Endothelial cell of umbilical vein (primary cell): ENCODE measurements at regions not wholly inside any gene's neighbourhood (a gene's known extent, or its start where the extent isn't known, plus 50 kb on each side); places are given as distances from the start of the nearest gene placed in this dataset.

ENCODE experiments used
- BruUV-seq: library from RNA; stranded (reverse); fragments of 400-500 nt; replicated peaks from 2 replicates; lab custom pipeline; 2021; lab: Mats Ljungman, UMichigan
- CTCF ChIA-PET: fragments of 300-600, 350-600 bp; sonication (Branson Sonifier 250); formaldehyde crosslinking; loops from one replicate; lab custom pipeline; 2021; ENCODE audit warnings: antibody characterized with exemption, inconsistent platforms; lab: Charles Lee
- POLR2A ChIA-PET: fragments of 300-600, 350-600 bp; sonication (Branson Sonifier 250); formaldehyde crosslinking; loops from one replicate; lab custom pipeline; 2021; ENCODE audit warnings: antibody characterized with exemption, inconsistent platforms; lab: Charles Lee
- DNase-seq: peaks from one replicate; pipeline ENCODE4 v3.0.0-alpha.2; 2011; ENCODE audit warnings: low read depth, low spot score
- FAIRE-seq: peaks from 2 replicates; lab custom pipeline; 2011; peaks lifted over from hg19 to GRCh38; lab: Jason Lieb, UNC
- H2AFZ ChIP-seq: 2 replicates; pipeline ENCODE4 v1.6.0; 2012; ENCODE audit warnings: low read depth, low read length, control low read depth, inconsistent platforms
- H3K27ac ChIP-seq: 2 replicates; pipeline ENCODE4 v1.5.1; 2011; ENCODE audit warnings: low read depth, mild to moderate bottlenecking, control low read depth, low read length, moderate library complexity; ENCODE audit not compliant: insufficient read depth
- H3K27me3 ChIP-seq, 2 experiments: 2 replicates each; pipeline versions ENCODE4 v1.6.0 to v1.6.1; 2011; ENCODE audit warnings: low read length in 2 of 2, mixed read lengths in 1 of 2; ENCODE audit not compliant: control insufficient read depth in 2 of 2, insufficient read depth in 2 of 2
- H3K36me3 ChIP-seq, 2 experiments: 2 replicates in 1 of 2; 3 replicates in 1 of 2; pipeline ENCODE4 v1.5.1; 2011; ENCODE audit warnings: low read length in 2 of 2, mild to moderate bottlenecking in 1 of 2, moderate library complexity in 1 of 2; ENCODE audit not compliant: control insufficient read depth in 2 of 2, insufficient read depth in 2 of 2; ENCODE audit errors: extremely low read depth in 1 of 2
- H3K4me1 ChIP-seq: 3 replicates; pipeline ENCODE4 v1.5.1; 2011; ENCODE audit warnings: mild to moderate bottlenecking, low read length; ENCODE audit not compliant: control insufficient read depth, insufficient read depth; ENCODE audit errors: extremely low read depth
- H3K4me2 ChIP-seq: 2 replicates; pipeline ENCODE4 v1.6.1; 2011; ENCODE audit warnings: low read length, control low read depth, mixed read lengths; ENCODE audit not compliant: insufficient read depth
- H3K4me3 ChIP-seq, 3 experiments: fragments of 200-600 bp in 1 of 3; sonication (generic), shearing (Covaris generic) in 1 of 3; replicated peaks in 1 of 3; 2 replicates each; pipeline ENCODE4 v1.5.1; 2011 to 2016; ENCODE audit warnings: control low read depth in 3 of 3, low read length in 3 of 3, mild to moderate bottlenecking in 2 of 3, inconsistent platforms in 1 of 3, low read depth in 1 of 3, moderate library complexity in 1 of 3; ENCODE audit not compliant: insufficient read depth in 1 of 3
- H3K79me2 ChIP-seq: 2 replicates; pipeline ENCODE4 v1.6.0; 2012; ENCODE audit warnings: low read length, inconsistent platforms; ENCODE audit not compliant: control insufficient read depth, insufficient read depth
- H3K9ac ChIP-seq: replicated peaks from 2 replicates; pipeline ENCODE3; 2011; ENCODE audit warnings: low read length, control low read depth; ENCODE audit not compliant: insufficient read depth; ENCODE audit errors: extremely low read depth
- H3K9me1 ChIP-seq: replicated peaks from 3 replicates; pipeline ENCODE4 v1.6.0; 2011; ENCODE audit warnings: mild to moderate bottlenecking, low read length; ENCODE audit not compliant: control insufficient read depth, insufficient read depth; ENCODE audit errors: extremely low read depth
- H3K9me3 ChIP-seq: replicated peaks from 2 replicates; pipeline ENCODE4 v1.5.1; 2012; ENCODE audit warnings: low read length, inconsistent platforms; ENCODE audit not compliant: control insufficient read depth, insufficient read depth
- H4K20me1 ChIP-seq: replicated peaks from 2 replicates; pipeline ENCODE3; 2011; ENCODE audit warnings: mild to moderate bottlenecking, low read length; ENCODE audit not compliant: control insufficient read depth, insufficient read depth; ENCODE audit errors: extremely low read depth
- EZH2 ChIP-seq: IDR thresholded peaks from 2 replicates; pipeline ENCODE4 v1.6.1; 2012; ENCODE audit warnings: borderline replicate concordance, low read depth, mild to moderate bottlenecking, moderate library complexity, low read length, inconsistent platforms; ENCODE audit not compliant: severe bottlenecking
- FOS ChIP-seq: IDR thresholded peaks from 2 replicates; pipeline ENCODE4 v1.6.1; 2011; ENCODE audit warnings: mild to moderate bottlenecking, low read length, moderate library complexity, borderline replicate concordance; ENCODE audit not compliant: insufficient read depth
- GATA2 ChIP-seq: IDR thresholded peaks from 2 replicates; pipeline ENCODE4 v1.7.0; 2011; ENCODE audit warnings: low read depth, mild to moderate bottlenecking, moderate library complexity, mixed read lengths, low read length; ENCODE audit not compliant: insufficient read length, insufficient read depth
- JUN ChIP-seq: IDR thresholded peaks from 2 replicates; pipeline ENCODE4 v1.6.1; 2011; ENCODE audit warnings: borderline replicate concordance, low read depth; ENCODE audit not compliant: insufficient read length, insufficient read depth
- MYC ChIP-seq: IDR thresholded peaks from one replicate; pipeline ENCODE4 v1.6.1; 2011; ENCODE audit warnings: mild to moderate bottlenecking, low read depth, low read length
- POLR2A ChIP-seq: IDR thresholded peaks from 2 replicates; pipeline ENCODE4 v1.6.1; 2012; ENCODE audit warnings: low read depth, mild to moderate bottlenecking, control low read depth, low read length
- POLR2AphosphoS5 ChIP-seq: IDR thresholded peaks from 2 replicates; pipeline ENCODE4 v1.6.1; 2012; ENCODE audit warnings: low read depth, mild to moderate bottlenecking, control low read depth, low read length, moderate library complexity; ENCODE audit not compliant: insufficient read depth
- dilution Hi-C: fragments of 300-500 bp; cut with MboI; formaldehyde crosslinking; loops from one replicate; pipeline ENCODE4 v1.15.0; 2019; ENCODE audit warnings: low sequenced_read_pairs; ENCODE audit not compliant: extremely low pct_ligation_motif_present
- intact Hi-C: fragments of 100-400 bp; cut with micrococcal nuclease; formaldehyde crosslinking; loops from one replicate; pipeline ENCODE4 v1.10.0; 2022
- TF ChIP-seq, protein P1 (sequence below): IDR thresholded peaks from 2 replicates; pipeline ENCODE4 v1.6.1; 2011; ENCODE audit not compliant: insufficient read depth, insufficient read length
- TF ChIP-seq, protein P2 (sequence below), 2 donors: IDR thresholded peaks; 1 replicate in 1 of 2; 2 replicates in 1 of 2; pipeline ENCODE4 v1.5.1; 2011; ENCODE audit warnings: low read length in 2 of 2, mild to moderate bottlenecking in 2 of 2, moderate library complexity in 2 of 2, control low read depth in 1 of 2, inconsistent platforms in 1 of 2, low read depth in 1 of 2; ENCODE audit not compliant: insufficient read depth in 1 of 2; ENCODE audit errors: extremely low read depth in 1 of 2

DNA sequence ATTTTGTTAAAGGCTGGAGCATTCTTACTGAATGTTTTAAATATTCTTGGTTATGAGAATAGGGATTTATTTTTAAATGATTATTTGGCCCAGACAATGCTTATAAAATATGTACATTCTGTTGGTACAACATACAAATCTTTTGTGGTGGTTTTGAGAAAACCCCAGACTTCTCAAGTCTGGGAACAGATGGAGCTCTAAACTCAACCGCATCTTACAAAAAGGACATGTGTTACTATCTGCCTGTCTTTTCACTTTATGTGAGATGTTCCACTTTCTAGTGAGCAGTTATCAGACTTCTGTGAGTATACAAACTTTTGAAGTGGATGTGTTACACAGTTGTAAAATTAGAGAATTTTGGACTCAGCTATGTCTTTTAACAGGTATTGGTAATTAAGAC lies 135.5 kb upstream of the RBMS3 start:
- H3K27ac ChIP-seq, result no peak overlapping the region
- H3K4me2 ChIP-seq, result no peak overlapping the region
- H2AFZ ChIP-seq, result no peak overlapping the region
- no peaks in the 10 kb centered on the region for H3K9me3 ChIP-seq
- H3K4me1 ChIP-seq, result peaks cover 20% of the 10 kb centered on the region
- DNase-seq, result no peak
- intact Hi-C loops (loop anchor here (2.0 kb wide), 1 partner anchor 135 kb away; the partner anchor contains the start of gene RBMS3), dilution Hi-C loops (no loop called here)
- no peak for FAIRE-seq
- H3K9me1 ChIP-seq, result no peaks in the 10 kb centered on the region
- ChIA-PET POLR2A (no interaction called here), CTCF (interaction anchor here (0.7 to 1.8 kb wide), 7 partner anchors 15 to 230 kb away, joined by 3 to 7 read pairs (median 3); no protein-coding TSS in a partner anchor)
- no peak overlapping the region for H3K9ac ChIP-seq
- no peaks in the 10 kb centered on the region for H4K20me1 ChIP-seq
- no peaks in the 10 kb centered on the region for H3K36me3 ChIP-seq
- TF ChIP-seq JUN, result no peak
- no peaks in the 10 kb centered on the region for H3K79me2 ChIP-seq
- H3K27me3 ChIP-seq, result no peaks in the 10 kb centered on the region
- H3K4me3 ChIP-seq, result no peak overlapping the region
- BruUV-seq, result no TSS peak

DNA sequence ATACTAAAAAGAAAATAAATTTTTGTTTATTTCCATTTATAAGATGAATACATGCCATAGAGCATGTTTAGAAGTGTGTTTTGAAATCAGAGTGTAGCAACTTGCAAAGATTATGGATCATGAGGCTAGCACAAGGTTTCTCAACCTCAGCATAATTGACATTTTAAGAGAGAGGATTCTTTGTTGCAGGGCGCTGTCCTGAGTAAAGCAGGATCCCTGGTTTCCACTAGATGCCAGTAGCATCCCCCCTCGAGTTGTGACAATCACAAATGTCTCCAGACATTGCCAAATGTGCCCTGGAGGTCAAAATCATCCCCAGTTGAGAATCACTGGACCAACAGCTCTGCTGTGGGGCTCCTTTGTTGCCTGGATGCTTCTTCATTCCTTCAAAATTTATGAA lies 128.5 kb upstream of the RBMS3 start:
- ChIA-PET CTCF (interaction anchor here (1.1 kb wide), 1 partner anchor 14 kb away, joined by 3 read pairs; no protein-coding TSS in a partner anchor), POLR2A (no interaction called here)
- H3K79me2 ChIP-seq, result no peaks in the 10 kb centered on the region
- no peak overlapping the region for H2AFZ ChIP-seq
- H3K36me3 ChIP-seq, result no peaks in the 10 kb centered on the region
- H3K4me1 ChIP-seq, result no peaks in the 10 kb centered on the region
- DNase-seq (no peak), FAIRE-seq (no peak)
- H3K27ac ChIP-seq, result no peak overlapping the region
- no peaks in the 10 kb centered on the region for H3K9me1 ChIP-seq
- TF ChIP-seq EZH2 (no peak), FOS (no peak), POLR2A (no peak), MYC (no peak), JUN (no peak), GATA2 (no peak), POLR2AphosphoS5 (no peak)
- TF ChIP-seq, protein P1, sequence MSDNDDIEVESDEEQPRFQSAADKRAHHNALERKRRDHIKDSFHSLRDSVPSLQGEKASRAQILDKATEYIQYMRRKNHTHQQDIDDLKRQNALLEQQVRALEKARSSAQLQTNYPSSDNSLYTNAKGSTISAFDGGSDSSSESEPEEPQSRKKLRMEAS, result no peak
- TF ChIP-seq, protein P2, sequence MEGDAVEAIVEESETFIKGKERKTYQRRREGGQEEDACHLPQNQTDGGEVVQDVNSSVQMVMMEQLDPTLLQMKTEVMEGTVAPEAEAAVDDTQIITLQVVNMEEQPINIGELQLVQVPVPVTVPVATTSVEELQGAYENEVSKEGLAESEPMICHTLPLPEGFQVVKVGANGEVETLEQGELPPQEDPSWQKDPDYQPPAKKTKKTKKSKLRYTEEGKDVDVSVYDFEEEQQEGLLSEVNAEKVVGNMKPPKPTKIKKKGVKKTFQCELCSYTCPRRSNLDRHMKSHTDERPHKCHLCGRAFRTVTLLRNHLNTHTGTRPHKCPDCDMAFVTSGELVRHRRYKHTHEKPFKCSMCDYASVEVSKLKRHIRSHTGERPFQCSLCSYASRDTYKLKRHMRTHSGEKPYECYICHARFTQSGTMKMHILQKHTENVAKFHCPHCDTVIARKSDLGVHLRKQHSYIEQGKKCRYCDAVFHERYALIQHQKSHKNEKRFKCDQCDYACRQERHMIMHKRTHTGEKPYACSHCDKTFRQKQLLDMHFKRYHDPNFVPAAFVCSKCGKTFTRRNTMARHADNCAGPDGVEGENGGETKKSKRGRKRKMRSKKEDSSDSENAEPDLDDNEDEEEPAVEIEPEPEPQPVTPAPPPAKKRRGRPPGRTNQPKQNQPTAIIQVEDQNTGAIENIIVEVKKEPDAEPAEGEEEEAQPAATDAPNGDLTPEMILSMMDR (IDR thresholded peaks at IDR 0.05; ENCODE audit: extremely low read depth in 1 of 2, insufficient read depth in 1 of 2, low read depth in 1 of 2, low read length in 2 of 2), result no peak
- H3K4me3 ChIP-seq, result no peak overlapping the region
- no peaks in the 10 kb centered on the region for H3K9me3 ChIP-seq
- dilution Hi-C loops (no loop called here), intact Hi-C loops (no loop called here)
- no peak overlapping the region for H3K9ac ChIP-seq
- no peaks in the 10 kb centered on the region for H3K27me3 ChIP-seq
- no peak overlapping the region for H3K4me2 ChIP-seq
- H4K20me1 ChIP-seq, result no peaks in the 10 kb centered on the region
- no TSS peak for BruUV-seq
